CD4-positive, alpha-beta T cell treated with Interleukin-21 for 1 hour (primary cell): ENCODE measurements at regions not wholly inside any gene's neighbourhood (a gene's known extent, or its start where the extent isn't known, plus 50 kb on each side); places are given as distances from the start of the nearest gene placed in this dataset.
A peak's percentile ranks its signal among the peaks of the same experiment; 100 is the strongest.
"Not testable (repeated sequence)": the region's sequence is repeated elsewhere in the genome, so short reads cannot be mapped to it uniquely, and the experiment has no call there.

Source experiments
- DNase-seq: peaks from one replicate; pipeline ENCODE4 v3.0.0-alpha.2; 2020

DNA sequence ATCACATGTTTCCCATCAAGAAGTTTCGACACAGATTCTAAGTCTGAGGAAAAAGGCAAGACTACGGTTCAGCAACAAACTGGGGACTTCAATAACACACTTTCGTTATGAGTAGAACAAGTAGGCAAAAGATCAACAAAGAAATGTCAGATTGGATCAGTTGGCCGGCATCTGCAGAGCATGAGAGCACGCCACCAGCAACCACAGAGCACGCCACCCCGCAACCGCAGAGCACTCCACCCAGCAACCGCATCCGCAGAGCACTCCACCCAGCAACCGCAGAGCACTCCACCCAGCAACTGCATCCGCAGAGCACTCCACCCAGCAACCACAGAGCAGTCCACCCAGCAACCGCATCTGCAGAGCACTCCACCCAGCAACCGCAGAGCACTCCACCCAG, 89.7 kb upstream of the FAM20C start:
- peak; percentile 8 for DNase-seq

DNA sequence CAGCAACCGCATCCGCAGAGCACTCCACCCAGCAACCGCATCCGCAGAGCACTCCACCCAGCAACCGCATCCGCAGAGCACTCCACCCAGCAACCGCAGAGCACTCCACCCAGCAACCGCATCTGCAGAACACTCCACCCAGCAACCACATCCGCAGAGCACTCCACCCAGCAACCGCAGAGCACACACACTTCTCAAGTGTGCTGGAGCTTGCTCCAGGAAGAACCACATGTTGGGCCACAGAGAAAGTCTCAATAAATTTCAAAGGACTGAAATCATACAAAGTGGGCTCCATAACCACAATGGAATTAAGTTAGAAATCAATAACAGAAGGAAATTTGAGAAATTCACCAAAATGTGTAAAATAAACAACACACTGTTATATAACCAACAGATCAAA, 88.4 kb upstream of the FAM20C start:
- DNase-seq, result not testable (repeated sequence)

DNA sequence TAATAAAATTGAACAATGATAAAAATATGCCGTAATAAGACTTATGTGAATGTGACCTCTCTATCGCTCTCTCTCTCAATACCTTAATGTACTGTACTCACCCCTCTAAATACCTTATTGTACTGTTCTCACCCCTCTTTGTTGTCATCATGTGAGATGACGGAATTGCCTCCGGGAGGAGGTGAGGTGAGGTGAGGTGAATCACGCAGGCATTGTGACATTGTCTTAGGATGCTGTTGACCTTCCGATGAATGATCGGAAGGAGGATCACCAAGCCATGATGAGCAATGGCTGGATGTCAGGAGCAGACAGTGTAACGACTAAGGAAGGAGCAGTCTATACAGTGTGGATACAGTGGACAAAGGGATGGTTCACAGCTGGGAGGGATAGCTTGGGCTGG, 87.4 kb upstream of the FAM20C start:
- DNase-seq, result no peak

- no peak for DNase-seq
Observed at GRCh38 chr7:106356-106755, 86.0 kb upstream of the FAM20C start.

- DNase-seq, result no peak
Observed at GRCh38 chr7:107233-107632, 85.1 kb upstream of the FAM20C start.

- DNase-seq, result no peak
Observed at GRCh38 chr7:107907-108306, 84.5 kb upstream of the FAM20C start.

DNA sequence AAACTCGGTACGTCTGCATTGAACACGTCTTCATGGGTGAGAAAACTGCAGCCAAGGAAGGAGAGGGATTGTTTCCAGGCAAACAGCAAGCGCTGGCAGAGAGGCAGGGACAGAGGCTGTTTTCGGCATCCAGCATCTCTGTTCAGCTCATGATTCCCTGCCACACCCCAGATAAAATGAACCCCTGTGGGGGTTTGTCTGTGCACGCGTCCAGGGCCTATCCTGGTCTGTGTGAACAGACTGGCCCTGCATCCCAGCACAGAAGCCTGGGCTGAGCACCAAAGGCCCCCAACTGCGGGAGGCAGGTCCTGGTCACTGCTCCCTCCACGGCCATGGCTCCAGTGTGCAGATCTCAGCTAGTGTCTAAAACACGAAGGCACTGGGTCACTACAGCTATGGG, 83.3 kb upstream of the FAM20C start:
- no peak for DNase-seq

- no peak for DNase-seq
Observed at GRCh38 chr7:109898-110556, 82.3 kb upstream of the FAM20C start.

DNA sequence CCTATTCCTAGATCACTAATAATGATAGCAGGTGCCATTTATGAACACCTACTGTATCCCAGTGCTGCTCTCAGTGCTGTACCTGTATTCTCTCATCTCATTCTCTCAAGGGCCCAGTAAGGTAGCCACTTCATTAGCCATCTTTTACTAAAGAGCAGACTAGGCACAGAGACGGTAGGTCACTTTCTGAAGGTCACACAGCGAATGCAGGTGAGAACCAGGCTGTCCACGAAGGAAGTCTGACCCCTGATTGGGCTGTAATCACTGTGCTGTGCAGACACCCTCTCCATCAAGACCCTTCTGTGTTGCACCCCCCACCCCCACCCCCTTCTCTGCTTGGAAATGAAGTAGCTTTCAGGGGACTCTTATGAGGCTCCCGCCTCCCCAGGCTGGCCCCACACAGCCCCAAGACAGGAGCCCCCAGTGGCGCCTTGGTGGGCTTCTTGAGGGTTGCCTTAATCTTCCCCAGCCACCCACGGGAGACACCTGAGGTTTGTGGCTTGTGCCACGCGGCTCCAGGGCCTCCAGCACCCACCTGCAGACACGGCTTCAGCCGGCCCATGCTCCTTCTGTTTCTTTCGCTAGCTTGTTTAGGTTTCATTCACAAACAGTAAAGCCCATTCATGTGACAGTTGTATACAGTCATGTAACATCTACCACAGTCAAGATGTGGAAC, 81.7 kb upstream of the FAM20C start:
- DNase-seq, result no peak

DNA sequence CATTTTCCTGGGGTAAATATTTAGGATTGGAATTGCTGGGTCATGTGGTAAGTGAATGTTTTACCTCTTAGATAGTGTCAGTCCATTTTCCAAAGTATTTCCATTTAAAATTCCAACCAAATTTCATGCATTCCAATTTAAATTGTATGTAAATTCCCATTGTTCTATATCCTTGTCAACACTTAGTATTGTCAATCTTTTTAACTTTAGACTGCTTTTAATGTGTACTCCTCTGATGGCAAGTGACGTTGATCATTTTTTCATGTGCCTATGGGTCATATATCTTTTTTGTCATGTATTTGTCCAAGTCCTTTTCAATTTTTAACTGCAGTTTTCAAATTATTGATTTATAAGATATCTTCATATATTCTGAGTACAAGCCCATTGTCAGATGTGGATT, 80.8 kb upstream of the FAM20C start:
- no peak for DNase-seq

GRCh38 chr7:112881-113280, 79.5 kb upstream of the FAM20C start:
- DNase-seq, result peak; percentile 7

GRCh38 chr7:115274-115911, 77.0 kb upstream of the FAM20C start:
- DNase-seq, result no peak

DNA sequence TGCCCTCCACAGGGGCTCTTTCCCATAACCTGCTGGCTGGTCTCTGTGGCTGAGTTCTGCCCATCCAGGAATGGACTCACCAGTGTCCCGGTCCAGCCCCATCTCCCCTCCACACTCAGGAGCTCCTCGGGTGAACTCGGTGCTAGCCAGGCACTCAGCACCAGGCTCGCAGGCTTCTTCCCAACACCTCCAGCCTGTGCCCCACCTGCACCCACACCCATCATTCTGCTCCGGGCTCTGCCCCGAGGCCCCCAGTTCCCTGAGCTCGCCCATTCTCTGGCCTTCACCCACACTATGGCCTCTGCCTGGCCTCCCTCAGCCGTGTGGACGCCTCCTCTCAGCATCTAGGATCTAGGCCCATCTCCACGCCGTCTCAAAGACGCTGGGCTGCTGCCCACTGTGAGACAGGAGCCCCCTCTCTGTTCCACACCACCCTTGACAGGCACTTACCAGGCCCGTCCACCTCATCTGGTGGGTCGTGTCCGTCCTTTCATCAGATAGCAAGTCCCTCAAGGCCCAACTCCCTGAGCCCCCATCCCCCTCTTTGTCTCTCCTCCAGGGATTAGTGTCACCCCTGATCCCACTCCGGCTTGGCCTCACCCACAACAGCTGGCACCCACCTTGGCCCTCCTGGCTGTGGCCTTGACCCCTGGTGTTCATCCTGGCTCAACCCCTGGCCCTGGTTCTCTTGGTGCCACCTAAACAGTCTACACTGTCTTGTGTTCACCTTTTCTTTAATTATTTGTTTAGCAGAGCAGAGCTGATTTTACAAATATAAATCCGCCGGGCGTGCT, 76.0 kb upstream of the FAM20C start:
- DNase-seq, result no peak

DNA sequence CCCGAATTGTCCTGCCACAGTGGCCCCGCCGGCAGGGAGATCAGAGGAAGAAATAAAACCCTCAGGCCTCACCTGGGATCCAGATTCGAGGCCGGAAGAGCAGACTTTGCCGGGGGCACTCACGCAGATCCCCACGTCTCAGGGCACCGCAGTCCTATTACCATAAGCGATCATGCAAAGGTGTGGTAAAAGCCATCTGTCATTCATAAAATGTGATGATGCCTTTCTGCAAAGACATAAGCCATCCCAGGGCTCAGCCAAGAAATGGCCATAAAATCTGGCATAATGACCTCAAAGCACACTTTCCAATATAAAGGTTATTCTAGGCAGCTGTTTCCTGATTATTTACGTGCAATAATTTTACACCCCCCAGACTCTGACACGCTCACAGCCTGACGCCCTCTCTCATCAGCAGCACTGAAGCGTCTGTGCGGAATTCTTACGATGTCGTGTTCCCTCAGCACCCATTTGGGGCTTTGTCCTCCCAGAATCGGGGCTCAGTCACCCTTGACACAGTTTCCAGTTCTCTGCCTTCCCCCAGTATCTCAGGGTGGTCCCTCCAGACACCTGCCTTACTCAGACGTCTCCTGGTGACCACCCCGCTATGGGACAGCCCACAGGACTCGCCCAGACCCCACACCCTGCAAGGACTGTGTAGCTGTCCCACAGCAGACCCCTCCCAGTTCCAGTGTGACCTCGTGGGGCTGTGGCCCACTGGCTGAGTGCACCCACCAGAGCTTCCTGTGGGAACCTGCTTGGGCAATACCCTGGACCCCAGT, 74.3 kb upstream of the FAM20C start:
- DNase-seq, result no peak

- no peak for DNase-seq
Observed at GRCh38 chr7:118615-119391, 73.6 kb upstream of the FAM20C start.

DNA sequence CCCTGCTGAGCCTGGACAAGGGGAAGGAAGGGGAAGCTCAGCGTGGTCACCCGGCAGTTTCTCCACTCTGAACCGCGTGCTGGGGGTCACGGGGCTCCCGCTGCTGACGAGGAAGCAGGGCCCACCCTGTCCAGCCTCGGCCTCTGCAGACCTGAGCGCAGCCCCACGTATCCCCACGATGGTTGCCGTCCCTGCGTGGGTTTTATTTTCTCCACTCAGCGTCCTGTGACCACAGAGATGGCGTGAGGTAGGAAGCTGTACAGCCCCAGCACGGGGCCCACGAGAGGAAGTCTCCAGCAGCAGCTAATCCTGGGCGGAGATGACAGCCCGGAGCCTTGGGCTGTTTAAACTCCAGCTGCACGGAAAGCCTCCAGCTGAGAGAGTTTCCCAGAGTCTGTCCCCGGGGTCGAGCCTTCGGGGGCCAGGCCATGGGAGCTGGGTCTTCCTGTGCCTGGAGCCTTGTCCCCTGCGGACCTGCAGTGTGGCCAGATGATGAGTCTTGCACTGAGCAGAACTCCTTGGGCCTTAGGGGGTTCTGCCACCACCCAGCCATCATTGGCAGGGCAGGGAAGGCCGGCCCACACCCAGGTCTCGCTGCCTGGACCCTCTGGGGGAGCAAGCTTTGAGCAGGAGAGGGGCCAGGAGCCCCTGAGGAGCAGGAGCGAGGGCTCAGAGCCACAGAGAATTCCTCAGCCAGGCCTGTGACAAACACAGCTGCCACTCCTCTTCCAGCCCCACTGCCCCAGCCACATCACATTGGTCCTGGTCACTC, 72.8 kb upstream of the FAM20C start:
- DNase-seq, result no peak

GRCh38 chr7:120164-120991, 72.0 kb upstream of the FAM20C start:
- no peak for DNase-seq

DNA sequence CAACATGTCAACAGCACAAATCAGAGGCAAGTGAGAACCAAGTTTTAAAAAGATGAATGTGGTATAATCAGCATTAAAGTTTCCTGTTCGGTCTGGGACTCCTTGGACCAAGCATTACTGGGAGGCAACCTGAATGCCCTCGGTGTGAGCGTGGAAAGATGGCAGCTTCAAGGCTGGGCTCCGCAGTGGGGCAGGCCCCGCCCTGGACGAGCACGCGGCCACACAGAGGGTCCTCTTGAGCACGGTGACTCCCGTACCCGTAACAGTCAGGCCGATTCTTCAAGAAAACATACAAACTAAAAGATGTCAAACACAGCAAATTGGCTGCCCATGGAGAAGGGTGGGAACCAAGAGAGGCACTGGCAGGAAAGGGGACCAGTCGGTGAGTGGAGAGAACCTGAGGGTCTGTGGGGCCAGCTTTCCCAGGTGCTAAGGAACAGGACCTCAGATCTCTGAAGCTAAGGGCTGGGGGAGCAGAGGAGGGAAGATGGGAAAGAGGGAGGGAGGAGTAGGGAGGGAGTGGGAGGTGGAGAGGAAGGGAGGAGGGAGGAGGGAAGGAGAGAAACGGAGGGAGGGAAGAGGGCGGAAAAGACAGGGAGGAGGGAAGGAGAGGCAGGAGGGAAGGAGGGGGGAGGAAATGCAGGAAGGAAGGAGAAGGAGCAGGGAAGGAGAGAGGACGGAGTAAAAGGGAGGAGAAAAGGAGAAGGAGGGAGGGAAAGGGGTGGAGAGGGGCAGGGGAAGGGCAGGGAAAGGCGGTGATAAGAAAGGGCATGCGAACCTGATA, 71.2 kb upstream of the FAM20C start:
- DNase-seq, result no peak

- DNase-seq, result no peak
Observed at GRCh38 chr7:123237-123636, 69.1 kb upstream of the FAM20C start.
